GM23338 (cell line): ENCODE measurements at regions not wholly inside any gene's neighbourhood (a gene's known extent, or its start where the extent isn't known, plus 50 kb on each side); places are given as distances from the start of the nearest gene placed in this dataset.

Source experiments
- ATAC-seq: fragments of 200-7000 bp; cut with Tn5 transposase; 3 replicates; pipeline ENCODE4 v1.9.1; 2020
- DNase-seq: peaks from one replicate; pipeline ENCODE4 v3.0.0-alpha.2; 2015; ENCODE audit warnings: low spot score
- H2AFZ ChIP-seq: fragments of 200-600 bp; sonication (generic); 2 replicates; pipeline ENCODE4 v1.8.0; 2016; ENCODE audit warnings: antibody characterized with exemption, mild to moderate bottlenecking, moderate library complexity
- H3F3A ChIP-seq: fragments of 200-600 bp; sonication (generic); replicated peaks from 2 replicates; pipeline ENCODE4 v1.8.0; 2017; ENCODE audit warnings: antibody characterized with exemption, mixed run types, low read depth
- H3K27ac ChIP-seq: fragments of 200-600 bp; sonication (generic); 2 replicates; pipeline ENCODE4 v1.6.1; 2016; ENCODE audit warnings: low read depth
- H3K27me3 ChIP-seq: fragments of 200-600 bp; sonication (generic); 2 replicates; pipeline ENCODE4 v1.8.0; 2016; ENCODE audit warnings: mild to moderate bottlenecking, mixed run types, moderate library complexity; ENCODE audit not compliant: insufficient read depth
- H3K36me3 ChIP-seq: fragments of 200-600 bp; sonication (generic); 2 replicates; pipeline ENCODE4 v1.8.0; 2016; ENCODE audit warnings: mild to moderate bottlenecking; ENCODE audit not compliant: insufficient read depth
- H3K4me1 ChIP-seq: fragments of 200-600 bp; sonication (generic); 2 replicates; pipeline ENCODE4 v1.8.0; 2016; ENCODE audit warnings: mild to moderate bottlenecking, moderate library complexity; ENCODE audit not compliant: insufficient read depth
- H3K4me2 ChIP-seq: fragments of 200-600 bp; sonication (generic); 2 replicates; pipeline ENCODE4 v1.7.1; 2017; ENCODE audit warnings: mixed run types
- H3K4me3 ChIP-seq: fragments of 200-600 bp; sonication (generic); 2 replicates; pipeline ENCODE4 v1.6.1; 2016; ENCODE audit warnings: mixed run types
- H3K79me2 ChIP-seq: fragments of 200-600 bp; sonication (generic); replicated peaks from 2 replicates; pipeline ENCODE4 v1.8.0; 2017; ENCODE audit warnings: mild to moderate bottlenecking; ENCODE audit not compliant: insufficient read depth
- H3K9me2 ChIP-seq: fragments of 200-600 bp; sonication (generic); 2 replicates; pipeline ENCODE4 v1.8.0; 2017; ENCODE audit not compliant: insufficient read depth
- H4K20me1 ChIP-seq: fragments of 200-600 bp; sonication (generic); replicated peaks from 2 replicates; pipeline ENCODE4 v1.8.0; 2017; ENCODE audit warnings: mild to moderate bottlenecking; ENCODE audit not compliant: insufficient read depth
- H3K27ac Mint-ChIP-seq: 2 replicates; pipeline ENCODE4 v1.8.0; 2020; ENCODE audit warnings: inconsistent platforms, mild to moderate bottlenecking, moderate library complexity, mixed read lengths
- H3K27me3 Mint-ChIP-seq: 3 replicates; pipeline ENCODE4 v1.8.0; 2022; ENCODE audit warnings: low read depth, mild to moderate bottlenecking, moderate library complexity, mixed read lengths, inconsistent platforms; ENCODE audit not compliant: insufficient read depth, poor library complexity
- H3K36me3 Mint-ChIP-seq: 3 replicates; pipeline ENCODE4 v1.8.0; 2021; ENCODE audit warnings: low read depth, mild to moderate bottlenecking, inconsistent platforms, moderate library complexity, mixed read lengths
- H3K4me1 Mint-ChIP-seq: 3 replicates; pipeline ENCODE4 v1.8.0; 2020; ENCODE audit warnings: mild to moderate bottlenecking, inconsistent platforms, mixed read lengths
- H3K4me3 Mint-ChIP-seq: 3 replicates; pipeline ENCODE4 v1.8.0; 2021; ENCODE audit warnings: moderate library complexity, mild to moderate bottlenecking, inconsistent platforms, mixed read lengths
- H3K9me3 Mint-ChIP-seq: 3 replicates; pipeline ENCODE4 v1.8.0; 2020; ENCODE audit warnings: moderate library complexity, mild to moderate bottlenecking, inconsistent platforms, mixed read lengths
- CREB1 ChIP-seq: fragments of 250-450 bp; sonication (Bioruptor Pico); IDR thresholded peaks from 2 replicates; pipeline ENCODE4 v1.5.0; 2020; ENCODE audit warnings: low read depth, mild to moderate bottlenecking, moderate library complexity
- EZH2 ChIP-seq: fragments of 200-600 bp; sonication (generic); IDR thresholded peaks from one replicate; pipeline ENCODE4 v1.8.0; 2017; ENCODE audit warnings: antibody characterized with exemption, mild to moderate bottlenecking, low read depth; ENCODE audit not compliant: unreplicated experiment
- EZH2phosphoT487 ChIP-seq: fragments of 200-600 bp; sonication (generic); IDR thresholded peaks from one replicate; pipeline ENCODE4 v1.8.1; 2018; ENCODE audit warnings: antibody characterized with exemption; ENCODE audit not compliant: unreplicated experiment
- JUNB ChIP-seq: IDR thresholded peaks from one replicate; pipeline ENCODE4 v1.6.1; 2016; ENCODE audit warnings: antibody characterized with exemption; ENCODE audit not compliant: unreplicated experiment
- NANOG ChIP-seq: IDR thresholded peaks from 2 replicates; pipeline ENCODE4 v1.6.1; 2016; ENCODE audit warnings: antibody characterized with exemption, borderline replicate concordance
- POLR2AphosphoS5 ChIP-seq: IDR thresholded peaks from 2 replicates; pipeline ENCODE4 v1.6.1; 2016; ENCODE audit warnings: antibody characterized with exemption, low read depth
- STAT1 ChIP-seq: IDR thresholded peaks from one replicate; pipeline ENCODE4 v1.6.1; 2016; ENCODE audit warnings: antibody characterized with exemption; ENCODE audit not compliant: unreplicated experiment
- ZNF114 ChIP-seq: fragments of 250-450 bp; sonication (Bioruptor Pico); IDR thresholded peaks from 2 replicates; pipeline ENCODE4 v1.5.0; 2020; ENCODE audit warnings: mild to moderate bottlenecking, moderate library complexity
- ZNF331 ChIP-seq: fragments of 250-450 bp; sonication (Bioruptor Pico); IDR thresholded peaks from 2 replicates; pipeline ENCODE4 v1.5.0; 2020; ENCODE audit warnings: low read depth, mild to moderate bottlenecking, moderate library complexity
- TF ChIP-seq, protein P1 (sequence below): IDR thresholded peaks from one replicate; pipeline ENCODE4 v1.6.1; 2018; ENCODE audit warnings: antibody characterized with exemption; ENCODE audit not compliant: unreplicated experiment
- TF ChIP-seq, protein P2 (sequence below), 2 experiments: fragments of 200-600 bp in 1 of 2; sonication (generic) in 1 of 2; conservative IDR thresholded peaks; 2 replicates each; pipeline versions ENCODE4 v1.5.1 to v1.6.1; 2016 to 2017; ENCODE audit warnings: antibody characterized with exemption in 2 of 2, low read depth in 2 of 2, mild to moderate bottlenecking in 2 of 2, moderate library complexity in 1 of 2
- TF ChIP-seq, protein P3 (sequence below): IDR thresholded peaks from 2 replicates; pipeline ENCODE4 v1.6.1; 2016; ENCODE audit warnings: antibody characterized with exemption
- TF ChIP-seq, protein P4 (sequence below): fragments of 250-450 bp; sonication (Bioruptor Pico); IDR thresholded peaks from 2 replicates; pipeline ENCODE4 v1.5.0; 2020; ENCODE audit warnings: mild to moderate bottlenecking, moderate library complexity

DNA sequence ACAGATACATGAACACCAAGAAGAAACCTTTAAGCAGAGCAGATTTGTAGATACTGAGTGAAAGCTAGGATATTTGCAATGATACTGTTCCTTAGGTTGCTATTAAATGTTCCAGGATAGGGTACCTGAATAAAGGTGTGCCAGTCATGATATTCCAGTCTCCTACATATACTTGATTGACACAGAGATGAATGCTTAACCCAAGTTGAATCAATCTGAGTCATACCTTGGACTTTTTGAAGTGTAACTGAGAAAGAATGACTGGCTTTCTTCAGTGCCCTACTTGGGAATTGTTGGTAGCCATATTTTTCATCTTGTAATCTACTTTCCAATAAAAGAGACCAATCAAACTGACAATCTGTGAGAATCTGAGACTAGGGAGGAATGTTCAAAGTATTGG is 805.7 kb upstream of the GHITM start:
- H3K79me2 ChIP-seq = no peaks in the 10 kb centered on the region
- no peaks in the 10 kb centered on the region for H3K4me1 Mint-ChIP-seq

More for the DNA sequence above, 805.7 kb upstream of the GHITM start:
- no peaks in the 10 kb centered on the region for H3F3A ChIP-seq
- H3K4me3 ChIP-seq = no peak overlapping the region
- no peak overlapping the region for H2AFZ ChIP-seq
- no peaks in the 10 kb centered on the region for H4K20me1 ChIP-seq
- Mint-ChIP-seq H3K27me3 (no peaks in the 10 kb centered on the region), H3K9me3 (peaks cover 9% of the 10 kb centered on the region; the same call in 2 of the 3 replicates), H3K27ac (no peak overlapping the region), H3K4me3 (no peak overlapping the region), H3K36me3 (peaks cover 3% of the 10 kb centered on the region; the same call in 1 of the 3 replicates)
- H3K4me2 ChIP-seq = no peak overlapping the region
- TF ChIP-seq JUNB = no peak
- TF ChIP-seq EZH2phosphoT487 = no peak
- no peak for TF ChIP-seq ZNF114 (CRISPR knock-in tag)
- no peak for TF ChIP-seq EZH2
- no peak for TF ChIP-seq NANOG
- TF ChIP-seq, protein P1, sequence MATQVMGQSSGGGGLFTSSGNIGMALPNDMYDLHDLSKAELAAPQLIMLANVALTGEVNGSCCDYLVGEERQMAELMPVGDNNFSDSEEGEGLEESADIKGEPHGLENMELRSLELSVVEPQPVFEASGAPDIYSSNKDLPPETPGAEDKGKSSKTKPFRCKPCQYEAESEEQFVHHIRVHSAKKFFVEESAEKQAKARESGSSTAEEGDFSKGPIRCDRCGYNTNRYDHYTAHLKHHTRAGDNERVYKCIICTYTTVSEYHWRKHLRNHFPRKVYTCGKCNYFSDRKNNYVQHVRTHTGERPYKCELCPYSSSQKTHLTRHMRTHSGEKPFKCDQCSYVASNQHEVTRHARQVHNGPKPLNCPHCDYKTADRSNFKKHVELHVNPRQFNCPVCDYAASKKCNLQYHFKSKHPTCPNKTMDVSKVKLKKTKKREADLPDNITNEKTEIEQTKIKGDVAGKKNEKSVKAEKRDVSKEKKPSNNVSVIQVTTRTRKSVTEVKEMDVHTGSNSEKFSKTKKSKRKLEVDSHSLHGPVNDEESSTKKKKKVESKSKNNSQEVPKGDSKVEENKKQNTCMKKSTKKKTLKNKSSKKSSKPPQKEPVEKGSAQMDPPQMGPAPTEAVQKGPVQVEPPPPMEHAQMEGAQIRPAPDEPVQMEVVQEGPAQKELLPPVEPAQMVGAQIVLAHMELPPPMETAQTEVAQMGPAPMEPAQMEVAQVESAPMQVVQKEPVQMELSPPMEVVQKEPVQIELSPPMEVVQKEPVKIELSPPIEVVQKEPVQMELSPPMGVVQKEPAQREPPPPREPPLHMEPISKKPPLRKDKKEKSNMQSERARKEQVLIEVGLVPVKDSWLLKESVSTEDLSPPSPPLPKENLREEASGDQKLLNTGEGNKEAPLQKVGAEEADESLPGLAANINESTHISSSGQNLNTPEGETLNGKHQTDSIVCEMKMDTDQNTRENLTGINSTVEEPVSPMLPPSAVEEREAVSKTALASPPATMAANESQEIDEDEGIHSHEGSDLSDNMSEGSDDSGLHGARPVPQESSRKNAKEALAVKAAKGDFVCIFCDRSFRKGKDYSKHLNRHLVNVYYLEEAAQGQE = no peak
- TF ChIP-seq CREB1 (CRISPR knock-in tag) = no peak
- TF ChIP-seq ZNF331 (CRISPR knock-in tag) = no peak
- TF ChIP-seq, protein P2, sequence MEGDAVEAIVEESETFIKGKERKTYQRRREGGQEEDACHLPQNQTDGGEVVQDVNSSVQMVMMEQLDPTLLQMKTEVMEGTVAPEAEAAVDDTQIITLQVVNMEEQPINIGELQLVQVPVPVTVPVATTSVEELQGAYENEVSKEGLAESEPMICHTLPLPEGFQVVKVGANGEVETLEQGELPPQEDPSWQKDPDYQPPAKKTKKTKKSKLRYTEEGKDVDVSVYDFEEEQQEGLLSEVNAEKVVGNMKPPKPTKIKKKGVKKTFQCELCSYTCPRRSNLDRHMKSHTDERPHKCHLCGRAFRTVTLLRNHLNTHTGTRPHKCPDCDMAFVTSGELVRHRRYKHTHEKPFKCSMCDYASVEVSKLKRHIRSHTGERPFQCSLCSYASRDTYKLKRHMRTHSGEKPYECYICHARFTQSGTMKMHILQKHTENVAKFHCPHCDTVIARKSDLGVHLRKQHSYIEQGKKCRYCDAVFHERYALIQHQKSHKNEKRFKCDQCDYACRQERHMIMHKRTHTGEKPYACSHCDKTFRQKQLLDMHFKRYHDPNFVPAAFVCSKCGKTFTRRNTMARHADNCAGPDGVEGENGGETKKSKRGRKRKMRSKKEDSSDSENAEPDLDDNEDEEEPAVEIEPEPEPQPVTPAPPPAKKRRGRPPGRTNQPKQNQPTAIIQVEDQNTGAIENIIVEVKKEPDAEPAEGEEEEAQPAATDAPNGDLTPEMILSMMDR (conservative IDR thresholded peaks at IDR 0.05; ENCODE audit: low read depth in 2 of 2) = no peak
- TF ChIP-seq, protein P3, sequence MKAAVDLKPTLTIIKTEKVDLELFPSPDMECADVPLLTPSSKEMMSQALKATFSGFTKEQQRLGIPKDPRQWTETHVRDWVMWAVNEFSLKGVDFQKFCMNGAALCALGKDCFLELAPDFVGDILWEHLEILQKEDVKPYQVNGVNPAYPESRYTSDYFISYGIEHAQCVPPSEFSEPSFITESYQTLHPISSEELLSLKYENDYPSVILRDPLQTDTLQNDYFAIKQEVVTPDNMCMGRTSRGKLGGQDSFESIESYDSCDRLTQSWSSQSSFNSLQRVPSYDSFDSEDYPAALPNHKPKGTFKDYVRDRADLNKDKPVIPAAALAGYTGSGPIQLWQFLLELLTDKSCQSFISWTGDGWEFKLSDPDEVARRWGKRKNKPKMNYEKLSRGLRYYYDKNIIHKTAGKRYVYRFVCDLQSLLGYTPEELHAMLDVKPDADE = no peak
- no peak for TF ChIP-seq POLR2AphosphoS5
- TF ChIP-seq, protein P4, sequence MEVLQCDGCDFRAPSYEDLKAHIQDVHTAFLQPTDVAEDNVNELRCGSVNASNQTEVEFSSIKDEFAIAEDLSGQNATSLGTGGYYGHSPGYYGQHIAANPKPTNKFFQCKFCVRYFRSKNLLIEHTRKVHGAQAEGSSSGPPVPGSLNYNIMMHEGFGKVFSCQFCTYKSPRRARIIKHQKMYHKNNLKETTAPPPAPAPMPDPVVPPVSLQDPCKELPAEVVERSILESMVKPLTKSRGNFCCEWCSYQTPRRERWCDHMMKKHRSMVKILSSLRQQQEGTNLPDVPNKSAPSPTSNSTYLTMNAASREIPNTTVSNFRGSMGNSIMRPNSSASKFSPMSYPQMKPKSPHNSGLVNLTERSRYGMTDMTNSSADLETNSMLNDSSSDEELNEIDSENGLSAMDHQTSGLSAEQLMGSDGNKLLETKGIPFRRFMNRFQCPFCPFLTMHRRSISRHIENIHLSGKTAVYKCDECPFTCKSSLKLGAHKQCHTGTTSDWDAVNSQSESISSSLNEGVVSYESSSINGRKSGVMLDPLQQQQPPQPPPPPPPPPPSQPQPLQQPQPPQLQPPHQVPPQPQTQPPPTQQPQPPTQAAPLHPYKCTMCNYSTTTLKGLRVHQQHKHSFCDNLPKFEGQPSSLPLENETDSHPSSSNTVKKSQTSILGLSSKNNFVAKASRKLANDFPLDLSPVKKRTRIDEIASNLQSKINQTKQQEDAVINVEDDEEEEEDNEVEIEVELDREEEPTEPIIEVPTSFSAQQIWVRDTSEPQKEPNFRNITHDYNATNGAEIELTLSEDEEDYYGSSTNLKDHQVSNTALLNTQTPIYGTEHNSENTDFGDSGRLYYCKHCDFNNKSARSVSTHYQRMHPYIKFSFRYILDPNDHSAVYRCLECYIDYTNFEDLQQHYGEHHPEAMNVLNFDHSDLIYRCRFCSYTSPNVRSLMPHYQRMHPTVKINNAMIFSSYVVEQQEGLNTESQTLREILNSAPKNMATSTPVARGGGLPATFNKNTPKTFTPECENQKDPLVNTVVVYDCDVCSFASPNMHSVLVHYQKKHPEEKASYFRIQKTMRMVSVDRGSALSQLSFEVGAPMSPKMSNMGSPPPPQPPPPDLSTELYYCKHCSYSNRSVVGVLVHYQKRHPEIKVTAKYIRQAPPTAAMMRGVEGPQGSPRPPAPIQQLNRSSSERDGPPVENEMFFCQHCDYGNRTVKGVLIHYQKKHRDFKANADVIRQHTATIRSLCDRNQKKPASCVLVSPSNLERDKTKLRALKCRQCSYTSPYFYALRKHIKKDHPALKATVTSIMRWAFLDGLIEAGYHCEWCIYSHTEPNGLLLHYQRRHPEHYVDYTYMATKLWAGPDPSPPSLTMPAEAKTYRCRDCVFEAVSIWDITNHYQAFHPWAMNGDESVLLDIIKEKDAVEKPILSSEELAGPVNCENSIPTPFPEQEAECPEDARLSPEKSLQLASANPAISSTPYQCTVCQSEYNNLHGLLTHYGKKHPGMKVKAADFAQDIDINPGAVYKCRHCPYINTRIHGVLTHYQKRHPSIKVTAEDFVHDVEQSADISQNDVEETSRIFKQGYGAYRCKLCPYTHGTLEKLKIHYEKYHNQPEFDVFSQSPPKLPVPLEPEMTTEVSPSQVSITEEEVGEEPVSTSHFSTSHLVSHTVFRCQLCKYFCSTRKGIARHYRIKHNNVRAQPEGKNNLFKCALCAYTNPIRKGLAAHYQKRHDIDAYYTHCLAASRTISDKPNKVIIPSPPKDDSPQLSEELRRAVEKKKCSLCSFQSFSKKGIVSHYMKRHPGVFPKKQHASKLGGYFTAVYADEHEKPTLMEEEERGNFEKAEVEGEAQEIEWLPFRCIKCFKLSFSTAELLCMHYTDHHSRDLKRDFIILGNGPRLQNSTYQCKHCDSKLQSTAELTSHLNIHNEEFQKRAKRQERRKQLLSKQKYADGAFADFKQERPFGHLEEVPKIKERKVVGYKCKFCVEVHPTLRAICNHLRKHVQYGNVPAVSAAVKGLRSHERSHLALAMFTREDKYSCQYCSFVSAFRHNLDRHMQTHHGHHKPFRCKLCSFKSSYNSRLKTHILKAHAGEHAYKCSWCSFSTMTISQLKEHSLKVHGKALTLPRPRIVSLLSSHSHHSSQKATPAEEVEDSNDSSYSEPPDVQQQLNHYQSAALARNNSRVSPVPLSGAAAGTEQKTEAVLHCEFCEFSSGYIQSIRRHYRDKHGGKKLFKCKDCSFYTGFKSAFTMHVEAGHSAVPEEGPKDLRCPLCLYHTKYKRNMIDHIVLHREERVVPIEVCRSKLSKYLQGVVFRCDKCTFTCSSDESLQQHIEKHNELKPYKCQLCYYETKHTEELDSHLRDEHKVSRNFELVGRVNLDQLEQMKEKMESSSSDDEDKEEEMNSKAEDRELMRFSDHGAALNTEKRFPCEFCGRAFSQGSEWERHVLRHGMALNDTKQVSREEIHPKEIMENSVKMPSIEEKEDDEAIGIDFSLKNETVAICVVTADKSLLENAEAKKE (CRISPR knock-in tag) = no peak
- no peak for TF ChIP-seq STAT1
- H3K36me3 ChIP-seq = no peaks in the 10 kb centered on the region; the same call in 1 of the 2 replicates
- no peaks in the 10 kb centered on the region for H3K9me2 ChIP-seq
- no peak for DNase-seq
- no peaks in the 10 kb centered on the region for H3K4me1 ChIP-seq
- no peaks in the 10 kb centered on the region for H3K27me3 ChIP-seq
- no peak overlapping the region for H3K27ac ChIP-seq
- ATAC-seq = no peak
